ENCODE measurements at regions not wholly inside any gene's neighbourhood (a gene's known extent, or its start where the extent isn't known, plus 50 kb on each side); places are given as distances from the start of the nearest gene placed in this dataset.
A peak's percentile ranks its signal among the peaks of the same experiment; 100 is the strongest.

GRCh38 chr12:24201258-24201970 is 251.9 kb upstream of the SOX5 start:
- H3K4me3 ChIP-seq (replicated peaks in 1 of 3; ENCODE audit: insufficient read depth in 1 of 3, low read depth in 1 of 3, low read length in 3 of 3), result no peak overlapping the region
- H3K27me3 ChIP-seq (ENCODE audit: control insufficient read depth in 2 of 2, insufficient read depth in 2 of 2, low read length in 2 of 2), result no peaks in the 10 kb centered on the region
- H3K36me3 ChIP-seq (ENCODE audit: control insufficient read depth in 2 of 2, extremely low read depth in 1 of 2, insufficient read depth in 2 of 2, low read length in 2 of 2), result no peaks in the 10 kb centered on the region
- no TSS peak for BruUV-seq (replicated peaks)
- no peaks in the 10 kb centered on the region for H3K9me1 ChIP-seq (replicated peaks; ENCODE audit: control insufficient read depth, extremely low read depth, insufficient read depth, low read length)
- dilution Hi-C loops (cut with MboI; ENCODE audit: extremely low pct_ligation_motif_present, low sequenced_read_pairs) (no loop called here), intact Hi-C loops (cut with micrococcal nuclease) (loop anchor here (2.0 kb wide), 1 partner anchor 25 kb away; no protein-coding TSS in a partner anchor)
- H3K79me2 ChIP-seq (ENCODE audit: control insufficient read depth, insufficient read depth, low read length), result no peaks in the 10 kb centered on the region
- peak overlapping the region; percentile 49 for H3K4me2 ChIP-seq (ENCODE audit: insufficient read depth, low read length)
- FAIRE-seq (peak; percentile 89), DNase-seq (ENCODE audit: low read depth, low spot score) (peak; percentile 87)
- peak overlapping the region; percentile 22 for H3K27ac ChIP-seq (ENCODE audit: insufficient read depth, low read depth, low read length)
- H2AFZ ChIP-seq (ENCODE audit: low read depth, low read length), result peak overlapping the region; percentile 20
- TF ChIP-seq FOS (IDR thresholded peaks at IDR 0.05; ENCODE audit: borderline replicate concordance, insufficient read depth, low read length) (no peak), JUN (IDR thresholded peaks at IDR 0.05; ENCODE audit: borderline replicate concordance, insufficient read depth, insufficient read length, low read depth) (peak; percentile 76)
- H3K9ac ChIP-seq (replicated peaks; ENCODE audit: extremely low read depth, insufficient read depth, low read length), result no peak overlapping the region
- POLR2A ChIA-PET, result no interaction called here
- CTCF ChIA-PET, result interaction anchor here (0.9 to 1.4 kb wide), 3 partner anchors 11 to 92 kb away, joined by 3 to 4 read pairs (median 4); no protein-coding TSS in a partner anchor
- H3K9me3 ChIP-seq (replicated peaks; ENCODE audit: control insufficient read depth, insufficient read depth, low read length), result no peaks in the 10 kb centered on the region
- H4K20me1 ChIP-seq (replicated peaks; ENCODE audit: control insufficient read depth, extremely low read depth, insufficient read depth, low read length), result no peaks in the 10 kb centered on the region
- H3K4me1 ChIP-seq (ENCODE audit: control insufficient read depth, extremely low read depth, insufficient read depth, low read length), result peaks cover 14% of the 10 kb centered on the region

GRCh38 chr12:24200010-24200409 is 250.5 kb upstream of the SOX5 start:
- TF ChIP-seq POLR2AphosphoS5 (IDR thresholded peaks at IDR 0.05; ENCODE audit: insufficient read depth, low read depth, low read length) (no peak), EZH2 (IDR thresholded peaks at IDR 0.05; ENCODE audit: borderline replicate concordance, low read depth, low read length, severe bottlenecking) (no peak), FOS (IDR thresholded peaks at IDR 0.05; ENCODE audit: borderline replicate concordance, insufficient read depth, low read length) (no peak), GATA2 (IDR thresholded peaks at IDR 0.05; ENCODE audit: insufficient read depth, insufficient read length, low read depth, low read length) (no peak), MAX (IDR thresholded peaks at IDR 0.05; ENCODE audit: insufficient read depth, insufficient read length) (no peak), JUN (IDR thresholded peaks at IDR 0.05; ENCODE audit: borderline replicate concordance, insufficient read depth, insufficient read length, low read depth) (no peak), POLR2A (IDR thresholded peaks at IDR 0.05; ENCODE audit: low read depth, low read length) (no peak), MYC (IDR thresholded peaks at IDR 0.05; ENCODE audit: low read depth, low read length) (no peak)
- TF ChIP-seq, protein P1, sequence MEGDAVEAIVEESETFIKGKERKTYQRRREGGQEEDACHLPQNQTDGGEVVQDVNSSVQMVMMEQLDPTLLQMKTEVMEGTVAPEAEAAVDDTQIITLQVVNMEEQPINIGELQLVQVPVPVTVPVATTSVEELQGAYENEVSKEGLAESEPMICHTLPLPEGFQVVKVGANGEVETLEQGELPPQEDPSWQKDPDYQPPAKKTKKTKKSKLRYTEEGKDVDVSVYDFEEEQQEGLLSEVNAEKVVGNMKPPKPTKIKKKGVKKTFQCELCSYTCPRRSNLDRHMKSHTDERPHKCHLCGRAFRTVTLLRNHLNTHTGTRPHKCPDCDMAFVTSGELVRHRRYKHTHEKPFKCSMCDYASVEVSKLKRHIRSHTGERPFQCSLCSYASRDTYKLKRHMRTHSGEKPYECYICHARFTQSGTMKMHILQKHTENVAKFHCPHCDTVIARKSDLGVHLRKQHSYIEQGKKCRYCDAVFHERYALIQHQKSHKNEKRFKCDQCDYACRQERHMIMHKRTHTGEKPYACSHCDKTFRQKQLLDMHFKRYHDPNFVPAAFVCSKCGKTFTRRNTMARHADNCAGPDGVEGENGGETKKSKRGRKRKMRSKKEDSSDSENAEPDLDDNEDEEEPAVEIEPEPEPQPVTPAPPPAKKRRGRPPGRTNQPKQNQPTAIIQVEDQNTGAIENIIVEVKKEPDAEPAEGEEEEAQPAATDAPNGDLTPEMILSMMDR (IDR thresholded peaks at IDR 0.05; ENCODE audit: extremely low read depth in 1 of 2, insufficient read depth in 1 of 2, low read depth in 1 of 2, low read length in 2 of 2), result no peak
- Histone ChIP-seq H3K4me2 (ENCODE audit: insufficient read depth, low read length) (no peak overlapping the region), H3K9me3 (replicated peaks; ENCODE audit: control insufficient read depth, insufficient read depth, low read length) (no peaks in the 10 kb centered on the region), H3K36me3 (ENCODE audit: control insufficient read depth in 2 of 2, extremely low read depth in 1 of 2, insufficient read depth in 2 of 2, low read length in 2 of 2) (no peaks in the 10 kb centered on the region), H3K27me3 (ENCODE audit: control insufficient read depth in 2 of 2, insufficient read depth in 2 of 2, low read length in 2 of 2) (no peaks in the 10 kb centered on the region), H3K9me1 (replicated peaks; ENCODE audit: control insufficient read depth, extremely low read depth, insufficient read depth, low read length) (no peaks in the 10 kb centered on the region), H2AFZ (ENCODE audit: low read depth, low read length) (no peak overlapping the region), H3K9ac (replicated peaks; ENCODE audit: extremely low read depth, insufficient read depth, low read length) (no peak overlapping the region), H4K20me1 (replicated peaks; ENCODE audit: control insufficient read depth, extremely low read depth, insufficient read depth, low read length) (no peaks in the 10 kb centered on the region), H3K4me1 (ENCODE audit: control insufficient read depth, extremely low read depth, insufficient read depth, low read length) (peaks cover 14% of the 10 kb centered on the region), H3K79me2 (ENCODE audit: control insufficient read depth, insufficient read depth, low read length) (no peaks in the 10 kb centered on the region), H3K4me3 (replicated peaks in 1 of 3; ENCODE audit: insufficient read depth in 1 of 3, low read depth in 1 of 3, low read length in 3 of 3) (no peak overlapping the region), H3K27ac (ENCODE audit: insufficient read depth, low read depth, low read length) (no peak overlapping the region)
- BruUV-seq (replicated peaks), result no TSS peak
- DNase-seq (ENCODE audit: low read depth, low spot score), result peak; percentile 17
- CTCF ChIA-PET, result interaction anchor here (0.7 to 1.0 kb wide), 2 partner anchors 12 to 118 kb away, joined by 3 read pairs; no protein-coding TSS in a partner anchor
- no peak for FAIRE-seq
- dilution Hi-C loops (cut with MboI; ENCODE audit: extremely low pct_ligation_motif_present, low sequenced_read_pairs), result no loop called here
- intact Hi-C loops (cut with micrococcal nuclease), result loop anchor here (2.0 kb wide), 1 partner anchor 27 kb away; no protein-coding TSS in a partner anchor
- POLR2A ChIA-PET, result no interaction called here
